Superior temporal gyrus (tissue), 1 donor: ENCODE measurements at regions not wholly inside any gene's neighbourhood (a gene's known extent, or its start where the extent isn't known, plus 50 kb on each side); places are given as distances from the start of the nearest gene placed in this dataset.
A peak's percentile ranks its signal among the peaks of the same experiment; 100 is the strongest.

Experiments
- DNase-seq: peaks from one replicate; pipeline ENCODE4 v3.0.0-alpha.2; 2016; ENCODE audit errors: extremely low spot score

GRCh38 chr5:125499636-125500332 lies 753.3 kb upstream of the ZNF608 start:
- DNase-seq, result peak; percentile 93

GRCh38 chr5:125501396-125501795 lies 755.0 kb upstream of the ZNF608 start:
- DNase-seq, result no peak

- DNase-seq, result no peak
Measured at GRCh38 chr5:125503946-125504345, 757.5 kb upstream of the ZNF608 start.

- DNase-seq, result no peak
Measured at GRCh38 chr5:125505115-125505514, 758.7 kb upstream of the ZNF608 start.

GRCh38 chr5:125506124-125506523 lies 759.7 kb upstream of the ZNF608 start:
- no peak for DNase-seq

GRCh38 chr5:125508225-125508624 lies 761.8 kb upstream of the ZNF608 start:
- no peak for DNase-seq

GRCh38 chr5:125510651-125511050 lies 764.2 kb upstream of the ZNF608 start:
- no peak for DNase-seq

- DNase-seq, result no peak
Measured at GRCh38 chr5:125517973-125518550, 771.6 kb upstream of the ZNF608 start.

GRCh38 chr5:125521289-125521688 lies 774.9 kb upstream of the ZNF608 start:
- no peak for DNase-seq

GRCh38 chr5:125525356-125525755 lies 778.9 kb upstream of the ZNF608 start:
- DNase-seq, result no peak

- no peak for DNase-seq
Measured at GRCh38 chr5:125526966-125527365, 780.5 kb upstream of the ZNF608 start.

GRCh38 chr5:125528881-125529280 lies 782.4 kb upstream of the ZNF608 start:
- DNase-seq, result no peak

GRCh38 chr5:125530833-125531615 lies 784.6 kb upstream of the ZNF608 start:
- DNase-seq, result no peak

GRCh38 chr5:125536095-125536494 lies 789.7 kb upstream of the ZNF608 start:
- DNase-seq, result no peak

GRCh38 chr5:125536582-125536981 lies 790.1 kb upstream of the ZNF608 start:
- DNase-seq, result no peak

GRCh38 chr5:125537661-125538060 lies 791.2 kb upstream of the ZNF608 start:
- no peak for DNase-seq

GRCh38 chr5:125538469-125538868 lies 792.0 kb upstream of the ZNF608 start:
- no peak for DNase-seq

GRCh38 chr5:125541085-125541484 lies 794.6 kb upstream of the ZNF608 start:
- DNase-seq, result no peak

- DNase-seq, result peak; percentile 25
Measured at GRCh38 chr5:125549322-125549911, 803.0 kb upstream of the ZNF608 start.

- DNase-seq, result no peak
Measured at GRCh38 chr5:125550274-125550673, 803.8 kb upstream of the ZNF608 start.

GRCh38 chr5:125551246-125551645 lies 804.8 kb upstream of the ZNF608 start:
- no peak for DNase-seq

- no peak for DNase-seq
Measured at GRCh38 chr5:125551797-125552196, 805.4 kb upstream of the ZNF608 start.

- no peak for DNase-seq
Measured at GRCh38 chr5:125552486-125552885, 806.0 kb upstream of the ZNF608 start.
